ENCODE measurements at regions not wholly inside any gene's neighbourhood (a gene's known extent, or its start where the extent isn't known, plus 50 kb on each side); places are given as distances from the start of the nearest gene placed in this dataset.

- no peak for TF ChIP-seq CTCF (IDR thresholded peaks at IDR 0.05)
- no peak for TF ChIP-seq POLR2A (IDR thresholded peaks at IDR 0.05)
- no peak for TF ChIP-seq EP300 (IDR thresholded peaks at IDR 0.05)
These were observed 125.5 kb downstream of the GLI2 start for GRCh38 chr2:120861191-120861575.

Data from ovary (tissue), 3 donors.